Endothelial cell of umbilical vein (primary cell): ENCODE measurements at regions not wholly inside any gene's neighbourhood (a gene's known extent, or its start where the extent isn't known, plus 50 kb on each side); places are given as distances from the start of the nearest gene placed in this dataset.
"Not testable (repeated sequence)": the region's sequence is repeated elsewhere in the genome, so short reads cannot be mapped to it uniquely, and the experiment has no call there.

Source experiments
- BruUV-seq: library from RNA; stranded (reverse); fragments of 400-500 nt; replicated peaks from 2 replicates; lab custom pipeline; 2021; lab: Mats Ljungman, UMichigan
- CTCF ChIA-PET: fragments of 300-600, 350-600 bp; sonication (Branson Sonifier 250); formaldehyde crosslinking; loops from one replicate; lab custom pipeline; 2021; ENCODE audit warnings: antibody characterized with exemption, inconsistent platforms; lab: Charles Lee
- POLR2A ChIA-PET: fragments of 300-600, 350-600 bp; sonication (Branson Sonifier 250); formaldehyde crosslinking; loops from one replicate; lab custom pipeline; 2021; ENCODE audit warnings: antibody characterized with exemption, inconsistent platforms; lab: Charles Lee
- DNase-seq: peaks from one replicate; pipeline ENCODE4 v3.0.0-alpha.2; 2011; ENCODE audit warnings: low read depth, low spot score
- FAIRE-seq: peaks from 2 replicates; lab custom pipeline; 2011; peaks lifted over from hg19 to GRCh38; lab: Jason Lieb, UNC
- H2AFZ ChIP-seq: 2 replicates; pipeline ENCODE4 v1.6.0; 2012; ENCODE audit warnings: low read depth, low read length, control low read depth, inconsistent platforms
- H3K27ac ChIP-seq: 2 replicates; pipeline ENCODE4 v1.5.1; 2011; ENCODE audit warnings: low read depth, mild to moderate bottlenecking, control low read depth, low read length, moderate library complexity; ENCODE audit not compliant: insufficient read depth
- H3K27me3 ChIP-seq, 2 experiments: 2 replicates each; pipeline versions ENCODE4 v1.6.0 to v1.6.1; 2011; ENCODE audit warnings: low read length in 2 of 2, mixed read lengths in 1 of 2; ENCODE audit not compliant: control insufficient read depth in 2 of 2, insufficient read depth in 2 of 2
- H3K36me3 ChIP-seq, 2 experiments: 2 replicates in 1 of 2; 3 replicates in 1 of 2; pipeline ENCODE4 v1.5.1; 2011; ENCODE audit warnings: low read length in 2 of 2, mild to moderate bottlenecking in 1 of 2, moderate library complexity in 1 of 2; ENCODE audit not compliant: control insufficient read depth in 2 of 2, insufficient read depth in 2 of 2; ENCODE audit errors: extremely low read depth in 1 of 2
- H3K4me1 ChIP-seq: 3 replicates; pipeline ENCODE4 v1.5.1; 2011; ENCODE audit warnings: mild to moderate bottlenecking, low read length; ENCODE audit not compliant: control insufficient read depth, insufficient read depth; ENCODE audit errors: extremely low read depth
- H3K4me2 ChIP-seq: 2 replicates; pipeline ENCODE4 v1.6.1; 2011; ENCODE audit warnings: low read length, control low read depth, mixed read lengths; ENCODE audit not compliant: insufficient read depth
- H3K4me3 ChIP-seq, 3 experiments: fragments of 200-600 bp in 1 of 3; sonication (generic), shearing (Covaris generic) in 1 of 3; replicated peaks in 1 of 3; 2 replicates each; pipeline ENCODE4 v1.5.1; 2011 to 2016; ENCODE audit warnings: control low read depth in 3 of 3, low read length in 3 of 3, mild to moderate bottlenecking in 2 of 3, inconsistent platforms in 1 of 3, low read depth in 1 of 3, moderate library complexity in 1 of 3; ENCODE audit not compliant: insufficient read depth in 1 of 3
- H3K79me2 ChIP-seq: 2 replicates; pipeline ENCODE4 v1.6.0; 2012; ENCODE audit warnings: low read length, inconsistent platforms; ENCODE audit not compliant: control insufficient read depth, insufficient read depth
- H3K9ac ChIP-seq: replicated peaks from 2 replicates; pipeline ENCODE3; 2011; ENCODE audit warnings: low read length, control low read depth; ENCODE audit not compliant: insufficient read depth; ENCODE audit errors: extremely low read depth
- H3K9me1 ChIP-seq: replicated peaks from 3 replicates; pipeline ENCODE4 v1.6.0; 2011; ENCODE audit warnings: mild to moderate bottlenecking, low read length; ENCODE audit not compliant: control insufficient read depth, insufficient read depth; ENCODE audit errors: extremely low read depth
- H3K9me3 ChIP-seq: replicated peaks from 2 replicates; pipeline ENCODE4 v1.5.1; 2012; ENCODE audit warnings: low read length, inconsistent platforms; ENCODE audit not compliant: control insufficient read depth, insufficient read depth
- H4K20me1 ChIP-seq: replicated peaks from 2 replicates; pipeline ENCODE3; 2011; ENCODE audit warnings: mild to moderate bottlenecking, low read length; ENCODE audit not compliant: control insufficient read depth, insufficient read depth; ENCODE audit errors: extremely low read depth
- CTCF ChIP-seq, 2 donors: IDR thresholded peaks; 1 replicate in 1 of 2; 2 replicates in 1 of 2; pipeline ENCODE4 v1.5.1; 2011; ENCODE audit warnings: low read length in 2 of 2, mild to moderate bottlenecking in 2 of 2, moderate library complexity in 2 of 2, control low read depth in 1 of 2, inconsistent platforms in 1 of 2, low read depth in 1 of 2; ENCODE audit not compliant: insufficient read depth in 1 of 2; ENCODE audit errors: extremely low read depth in 1 of 2
- EZH2 ChIP-seq: IDR thresholded peaks from 2 replicates; pipeline ENCODE4 v1.6.1; 2012; ENCODE audit warnings: borderline replicate concordance, low read depth, mild to moderate bottlenecking, moderate library complexity, low read length, inconsistent platforms; ENCODE audit not compliant: severe bottlenecking
- FOS ChIP-seq: IDR thresholded peaks from 2 replicates; pipeline ENCODE4 v1.6.1; 2011; ENCODE audit warnings: mild to moderate bottlenecking, low read length, moderate library complexity, borderline replicate concordance; ENCODE audit not compliant: insufficient read depth
- GATA2 ChIP-seq: IDR thresholded peaks from 2 replicates; pipeline ENCODE4 v1.7.0; 2011; ENCODE audit warnings: low read depth, mild to moderate bottlenecking, moderate library complexity, mixed read lengths, low read length; ENCODE audit not compliant: insufficient read length, insufficient read depth
- JUN ChIP-seq: IDR thresholded peaks from 2 replicates; pipeline ENCODE4 v1.6.1; 2011; ENCODE audit warnings: borderline replicate concordance, low read depth; ENCODE audit not compliant: insufficient read length, insufficient read depth
- MYC ChIP-seq: IDR thresholded peaks from one replicate; pipeline ENCODE4 v1.6.1; 2011; ENCODE audit warnings: mild to moderate bottlenecking, low read depth, low read length
- POLR2A ChIP-seq: IDR thresholded peaks from 2 replicates; pipeline ENCODE4 v1.6.1; 2012; ENCODE audit warnings: low read depth, mild to moderate bottlenecking, control low read depth, low read length
- POLR2AphosphoS5 ChIP-seq: IDR thresholded peaks from 2 replicates; pipeline ENCODE4 v1.6.1; 2012; ENCODE audit warnings: low read depth, mild to moderate bottlenecking, control low read depth, low read length, moderate library complexity; ENCODE audit not compliant: insufficient read depth
- dilution Hi-C: fragments of 300-500 bp; cut with MboI; formaldehyde crosslinking; loops from one replicate; pipeline ENCODE4 v1.15.0; 2019; ENCODE audit warnings: low sequenced_read_pairs; ENCODE audit not compliant: extremely low pct_ligation_motif_present
- intact Hi-C: fragments of 100-400 bp; cut with micrococcal nuclease; formaldehyde crosslinking; loops from one replicate; pipeline ENCODE4 v1.10.0; 2022
- TF ChIP-seq, protein P1 (sequence below): IDR thresholded peaks from 2 replicates; pipeline ENCODE4 v1.6.1; 2011; ENCODE audit not compliant: insufficient read depth, insufficient read length

- Histone ChIP-seq H3K4me2 (no peak overlapping the region), H4K20me1 (no peaks in the 10 kb centered on the region), H3K9ac (no peak overlapping the region), H3K9me3 (peaks cover 2% of the 10 kb centered on the region), H3K4me3 (no peak overlapping the region), H3K79me2 (no peaks in the 10 kb centered on the region), H3K9me1 (no peaks in the 10 kb centered on the region), H3K4me1 (no peaks in the 10 kb centered on the region), H2AFZ (no peak overlapping the region), H3K36me3 (no peaks in the 10 kb centered on the region), H3K27me3 (no peaks in the 10 kb centered on the region), H3K27ac (no peak overlapping the region)
- FAIRE-seq (no peak), DNase-seq (no peak)
- intact Hi-C loops: no loop called here
- TF ChIP-seq FOS (no peak), CTCF (IDR thresholded peaks at IDR 0.05; ENCODE audit: extremely low read depth in 1 of 2, insufficient read depth in 1 of 2, low read depth in 1 of 2, low read length in 2 of 2) (no peak), POLR2A (no peak), POLR2AphosphoS5 (no peak), JUN (no peak), EZH2 (no peak), GATA2 (no peak), MYC (no peak)
- TF ChIP-seq, protein P1, sequence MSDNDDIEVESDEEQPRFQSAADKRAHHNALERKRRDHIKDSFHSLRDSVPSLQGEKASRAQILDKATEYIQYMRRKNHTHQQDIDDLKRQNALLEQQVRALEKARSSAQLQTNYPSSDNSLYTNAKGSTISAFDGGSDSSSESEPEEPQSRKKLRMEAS: no peak
- no TSS peak for BruUV-seq
- POLR2A ChIA-PET: no interaction called here
- CTCF ChIA-PET: no interaction called here
- dilution Hi-C loops: no loop called here
Measured at GRCh38 chr5:18607570-18607969, 973.3 kb downstream of the TAF11L14 start.

DNA sequence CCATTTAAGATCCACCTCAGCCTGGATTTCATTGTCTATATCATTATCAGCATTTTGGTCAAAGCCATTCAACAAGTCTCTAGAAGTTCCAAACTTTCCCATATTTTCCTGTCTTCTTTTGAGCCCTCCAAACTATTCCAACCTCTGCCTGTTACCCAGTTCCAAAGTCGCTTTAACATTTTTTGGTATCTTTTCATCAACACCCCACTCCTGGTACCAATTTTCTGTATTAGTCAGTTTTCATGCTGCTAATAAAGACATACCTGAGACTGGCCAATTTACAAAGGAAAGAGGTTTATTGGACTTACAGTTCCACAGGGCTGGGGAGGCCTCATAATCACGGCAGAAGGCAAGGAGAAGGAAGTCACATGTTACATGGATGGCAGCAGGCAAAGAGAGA lies 982.9 kb downstream of the TAF11L14 start:
- BruUV-seq, H3K9ac ChIP-seq, H3K27me3 ChIP-seq, H4K20me1 ChIP-seq, POLR2A ChIA-PET, H3K9me1 ChIP-seq, H3K4me1 ChIP-seq, H3K4me3 ChIP-seq, H3K4me2 ChIP-seq, H3K27ac ChIP-seq, H3K9me3 ChIP-seq, H2AFZ ChIP-seq, H3K79me2 ChIP-seq, intact Hi-C loops, CTCF ChIA-PET, FAIRE-seq, dilution Hi-C loops, DNase-seq, H3K36me3 ChIP-seq: not testable (repeated sequence)
